Lower leg skin (tissue), 4 donors: ENCODE measurements at regions not wholly inside any gene's neighbourhood (a gene's known extent, or its start where the extent isn't known, plus 50 kb on each side); places are given as distances from the start of the nearest gene placed in this dataset.
"Not testable (repeated sequence)": the region's sequence is repeated elsewhere in the genome, so short reads cannot be mapped to it uniquely, and the experiment has no call there.

Experiments
- DNase-seq, 2 donors: peaks; one replicate each; pipeline ENCODE4 v3.0.0-alpha.2; 2019; ENCODE audit warnings: low spot score in 2 of 2
- H3K4me3 ChIP-seq: fragments of 200-600 bp; sonication (generic); 2 replicates; pipeline ENCODE4 v1.5.1; 2017; ENCODE audit warnings: mild to moderate bottlenecking, low read depth; ENCODE audit not compliant: poor library complexity, severe bottlenecking
- CTCF ChIP-seq, 3 donors: fragments of 450-650 bp; IDR thresholded peaks; one replicate each; pipeline ENCODE4 v1.5.1; 2016; ENCODE audit warnings: antibody characterized with exemption in 3 of 3, mild to moderate bottlenecking in 3 of 3, moderate library complexity in 2 of 3
- POLR2A ChIP-seq, 2 donors: fragments of 450-650 bp; IDR thresholded peaks; one replicate each; pipeline ENCODE4 v1.6.1; 2016 to 2017; ENCODE audit warnings: antibody characterized with exemption in 2 of 2, mild to moderate bottlenecking in 1 of 2, moderate library complexity in 1 of 2
- WGBS, 2 donors: methylation state at CpG; one replicate each; pipeline ENCODE4 v1.1.5; 2018; 5-methylcytosine and 5-hydroxymethylcytosine counted together
- intact Hi-C: fragments of 100-400 bp; cut with DNase I; formaldehyde crosslinking; loops from one replicate; pipeline ENCODE4 v1.15.0; 2023; ENCODE audit warnings: low total_unique reads

- intact Hi-C loops = no loop called here
- no peak overlapping the region for H3K4me3 ChIP-seq
- TF ChIP-seq CTCF (IDR thresholded peaks at IDR 0.05) = no peak
- TF ChIP-seq POLR2A (IDR thresholded peaks at IDR 0.05) = no peak
- no peak for DNase-seq
These were observed 354.5 kb upstream of the IZUMO3 start for GRCh38 chr9:24900179-24900578.

GRCh38 chr9:24899463-24899862 is 353.8 kb upstream of the IZUMO3 start:
- DNase-seq = no peak
- H3K4me3 ChIP-seq = no peak overlapping the region
- WGBS, 2 donors = 72 to 82% methylated on average over 4 of the region's 4 CpGs
- intact Hi-C loops = no loop called here
- no peak for TF ChIP-seq POLR2A (IDR thresholded peaks at IDR 0.05)
- TF ChIP-seq CTCF (IDR thresholded peaks at IDR 0.05) = no peak

- intact Hi-C loops = no loop called here
- no peak overlapping the region for H3K4me3 ChIP-seq
- WGBS, 2 donors = 91 to 97% methylated on average over 14 to 15 of the region's 15 CpGs
- DNase-seq = no peak
- no peak for TF ChIP-seq POLR2A (IDR thresholded peaks at IDR 0.05)
- TF ChIP-seq CTCF (IDR thresholded peaks at IDR 0.05) = no peak
These were observed 352.1 kb upstream of the IZUMO3 start for GRCh38 chr9:24897826-24898225.

GRCh38 chr9:24881361-24881760 is 335.7 kb upstream of the IZUMO3 start:
- TF ChIP-seq POLR2A (IDR thresholded peaks at IDR 0.05) (no peak), CTCF (IDR thresholded peaks at IDR 0.05) (no peak)
- H3K4me3 ChIP-seq = no peak overlapping the region
- WGBS, 2 donors = 61 to 63% methylated on average over 3 of the region's 3 CpGs
- DNase-seq = no peak
- intact Hi-C loops = no loop called here

- no peak overlapping the region for H3K4me3 ChIP-seq
- intact Hi-C loops = no loop called here
- TF ChIP-seq CTCF (IDR thresholded peaks at IDR 0.05) (no peak), POLR2A (IDR thresholded peaks at IDR 0.05) (no peak)
- WGBS, 2 donors = 60 to 78% methylated on average over 2 of the region's 2 CpGs
- no peak for DNase-seq
These were observed 333.9 kb upstream of the IZUMO3 start for GRCh38 chr9:24879591-24879990.

- intact Hi-C loops, H3K4me3 ChIP-seq, DNase-seq: not testable (repeated sequence)
- WGBS, 2 donors = 50 to 72% methylated on average over 1 of the region's 1 CpG
These were observed 310.9 kb upstream of the IZUMO3 start for GRCh38 chr9:24856601-24857000.
